ENCODE measurements at regions not wholly inside any gene's neighbourhood (a gene's known extent, or its start where the extent isn't known, plus 50 kb on each side); places are given as distances from the start of the nearest gene placed in this dataset.

GRCh38 chr3:117955196-117955595 lies 1079.5 kb downstream of the IGSF11 start:
- TF ChIP-seq CTCF (IDR thresholded peaks at IDR 0.05) (no peak), POLR2A (IDR thresholded peaks at IDR 0.05) (no peak), POLR2AphosphoS5 (IDR thresholded peaks at IDR 0.05; ENCODE audit: insufficient read depth in 1 of 2, low read depth in 1 of 2) (no peak)
